Activated naive CD8-positive, alpha-beta T cell treated with anti-CD3 and anti-CD28 coated beads, Interleukin-2, amount 10 ng/mL, durations not matched to agents 7 days and 5 days (primary cell): ENCODE measurements at regions not wholly inside any gene's neighbourhood (a gene's known extent, or its start where the extent isn't known, plus 50 kb on each side); places are given as distances from the start of the nearest gene placed in this dataset.

Source experiments
- ATAC-seq: fragments of 150-1000 bp; cut with Tn5 transposase; one replicate; pipeline ENCODE4 v1.10.0; 2021; ENCODE audit warnings: low read depth, moderate library complexity
- POLR2A ChIA-PET: fragments of 350-600 bp; sonication (Branson Sonifier 250); formaldehyde crosslinking; loops from one replicate; lab custom pipeline; 2021; ENCODE audit warnings: antibody characterized with exemption; lab: Charles Lee
- DNase-seq: peaks from one replicate; pipeline ENCODE4 v3.0.0; 2021
- H3K27ac Mint-ChIP-seq: one replicate; pipeline ENCODE4 v1.8.0; 2022; ENCODE audit warnings: mild to moderate bottlenecking, mixed read lengths
- H3K27me3 Mint-ChIP-seq: one replicate; pipeline ENCODE4 v1.8.0; 2022; ENCODE audit warnings: mild to moderate bottlenecking, moderate library complexity, mixed read lengths
- H3K36me3 Mint-ChIP-seq: one replicate; pipeline ENCODE4 v1.8.0; 2021; ENCODE audit warnings: mild to moderate bottlenecking, mixed read lengths
- H3K4me1 Mint-ChIP-seq: one replicate; pipeline ENCODE4 v1.8.0; 2021; ENCODE audit warnings: mixed read lengths
- H3K4me3 Mint-ChIP-seq: one replicate; pipeline ENCODE4 v1.8.0; 2022; ENCODE audit warnings: mild to moderate bottlenecking, moderate library complexity, mixed read lengths
- H3K9me3 Mint-ChIP-seq: one replicate; pipeline ENCODE4 v1.8.0; 2021; ENCODE audit warnings: mixed read lengths

- POLR2A ChIA-PET: no interaction called here
- DNase-seq: no peak
- H3K27ac Mint-ChIP-seq: no peak overlapping the region
- peaks cover 7% of the 10 kb centered on the region for H3K27me3 Mint-ChIP-seq
- peaks cover 1% of the 10 kb centered on the region for H3K36me3 Mint-ChIP-seq
- no peaks in the 10 kb centered on the region for H3K4me1 Mint-ChIP-seq
- H3K9me3 Mint-ChIP-seq: peaks cover 4% of the 10 kb centered on the region
- ATAC-seq: no peak
- H3K4me3 Mint-ChIP-seq: no peak overlapping the region
These were observed 80.0 kb upstream of the ZSWIM6 start for GRCh38 chr5:61251874-61252642.

- peaks cover 4% of the 10 kb centered on the region for H3K9me3 Mint-ChIP-seq
- no peak overlapping the region for H3K27ac Mint-ChIP-seq
- DNase-seq (no peak), ATAC-seq (no peak)
- POLR2A ChIA-PET: no interaction called here
- H3K4me1 Mint-ChIP-seq: no peaks in the 10 kb centered on the region
- no peak overlapping the region for H3K4me3 Mint-ChIP-seq
- H3K36me3 Mint-ChIP-seq: peaks cover 1% of the 10 kb centered on the region
- H3K27me3 Mint-ChIP-seq: peaks cover 9% of the 10 kb centered on the region
These were observed 79.5 kb upstream of the ZSWIM6 start for GRCh38 chr5:61252643-61252925.

- Mint-ChIP-seq H3K36me3 (peaks cover 1% of the 10 kb centered on the region), H3K9me3 (peaks cover 4% of the 10 kb centered on the region), H3K4me1 (no peaks in the 10 kb centered on the region), H3K27ac (no peak overlapping the region), H3K27me3 (peaks cover 9% of the 10 kb centered on the region), H3K4me3 (no peak overlapping the region)
- DNase-seq (no peak), ATAC-seq (no peak)
- POLR2A ChIA-PET: no interaction called here
These were observed 78.5 kb upstream of the ZSWIM6 start for GRCh38 chr5:61253547-61253946.

GRCh38 chr5:61254969-61255555 is 77.0 kb upstream of the ZSWIM6 start:
- Mint-ChIP-seq H3K4me3 (no peak overlapping the region), H3K9me3 (no peaks in the 10 kb centered on the region), H3K27me3 (peaks cover 9% of the 10 kb centered on the region), H3K27ac (no peak overlapping the region), H3K4me1 (no peaks in the 10 kb centered on the region), H3K36me3 (no peaks in the 10 kb centered on the region)
- ATAC-seq (no peak), DNase-seq (no peak)
- POLR2A ChIA-PET: no interaction called here

GRCh38 chr5:61256474-61256873 is 75.6 kb upstream of the ZSWIM6 start:
- H3K36me3 Mint-ChIP-seq: no peaks in the 10 kb centered on the region
- H3K4me1 Mint-ChIP-seq: no peaks in the 10 kb centered on the region
- ATAC-seq (no peak), DNase-seq (no peak)
- POLR2A ChIA-PET: interaction anchor here (0.7 kb wide), 1 partner anchor 74 kb away, joined by 3 read pairs; no protein-coding TSS in a partner anchor
- H3K27ac Mint-ChIP-seq: no peak overlapping the region
- peaks cover 4% of the 10 kb centered on the region for H3K27me3 Mint-ChIP-seq
- H3K4me3 Mint-ChIP-seq: no peak overlapping the region
- H3K9me3 Mint-ChIP-seq: no peaks in the 10 kb centered on the region

- Mint-ChIP-seq H3K27ac (no peak overlapping the region), H3K27me3 (peaks cover 4% of the 10 kb centered on the region), H3K4me3 (no peak overlapping the region), H3K4me1 (no peaks in the 10 kb centered on the region), H3K36me3 (no peaks in the 10 kb centered on the region), H3K9me3 (no peaks in the 10 kb centered on the region)
- DNase-seq (no peak), ATAC-seq (no peak)
- POLR2A ChIA-PET: no interaction called here
These were observed 74.6 kb upstream of the ZSWIM6 start for GRCh38 chr5:61257421-61257820.

- Mint-ChIP-seq H3K9me3 (no peaks in the 10 kb centered on the region), H3K4me1 (peaks cover 5% of the 10 kb centered on the region), H3K4me3 (no peak overlapping the region), H3K27me3 (peaks cover 5% of the 10 kb centered on the region), H3K27ac (no peak overlapping the region), H3K36me3 (no peaks in the 10 kb centered on the region)
- ATAC-seq (no peak), DNase-seq (no peak)
- POLR2A ChIA-PET: no interaction called here
These were observed 70.9 kb upstream of the ZSWIM6 start for GRCh38 chr5:61261136-61261535.

GRCh38 chr5:61262080-61262479 is 70.0 kb upstream of the ZSWIM6 start:
- ATAC-seq (no peak), DNase-seq (no peak)
- Mint-ChIP-seq H3K4me1 (peaks cover 5% of the 10 kb centered on the region), H3K9me3 (no peaks in the 10 kb centered on the region), H3K36me3 (no peaks in the 10 kb centered on the region), H3K27me3 (peaks cover 8% of the 10 kb centered on the region), H3K27ac (no peak overlapping the region), H3K4me3 (no peak overlapping the region)
- POLR2A ChIA-PET: no interaction called here

GRCh38 chr5:61263072-61263471 is 69.0 kb upstream of the ZSWIM6 start:
- no peak for ATAC-seq
- peaks cover 5% of the 10 kb centered on the region for H3K4me1 Mint-ChIP-seq
- DNase-seq: no peak
- H3K9me3 Mint-ChIP-seq: no peaks in the 10 kb centered on the region
- no peak overlapping the region for H3K4me3 Mint-ChIP-seq
- H3K27me3 Mint-ChIP-seq: peaks cover 8% of the 10 kb centered on the region
- POLR2A ChIA-PET: no interaction called here
- H3K27ac Mint-ChIP-seq: no peak overlapping the region
- no peaks in the 10 kb centered on the region for H3K36me3 Mint-ChIP-seq

- ATAC-seq (no peak), DNase-seq (no peak)
- POLR2A ChIA-PET: no interaction called here
- H3K27ac Mint-ChIP-seq: no peak overlapping the region
- H3K27me3 Mint-ChIP-seq: peaks cover 8% of the 10 kb centered on the region
- H3K36me3 Mint-ChIP-seq: no peaks in the 10 kb centered on the region
- peaks cover 5% of the 10 kb centered on the region for H3K4me1 Mint-ChIP-seq
- H3K9me3 Mint-ChIP-seq: no peaks in the 10 kb centered on the region
- no peak overlapping the region for H3K4me3 Mint-ChIP-seq
These were observed 68.3 kb upstream of the ZSWIM6 start for GRCh38 chr5:61263561-61264272.

- Mint-ChIP-seq H3K36me3 (no peaks in the 10 kb centered on the region), H3K4me1 (peaks cover 5% of the 10 kb centered on the region), H3K27me3 (peaks cover 10% of the 10 kb centered on the region), H3K9me3 (no peaks in the 10 kb centered on the region), H3K4me3 (no peak overlapping the region), H3K27ac (no peak overlapping the region)
- POLR2A ChIA-PET: no interaction called here
- ATAC-seq (no peak), DNase-seq (no peak)
These were observed 67.8 kb upstream of the ZSWIM6 start for GRCh38 chr5:61264273-61264661.

GRCh38 chr5:61267116-61267515 is 64.9 kb upstream of the ZSWIM6 start:
- H3K4me3 Mint-ChIP-seq: no peak overlapping the region
- peaks cover 5% of the 10 kb centered on the region for H3K4me1 Mint-ChIP-seq
- H3K36me3 Mint-ChIP-seq: no peaks in the 10 kb centered on the region
- H3K27me3 Mint-ChIP-seq: peaks cover 10% of the 10 kb centered on the region
- DNase-seq: no peak
- no peak overlapping the region for H3K27ac Mint-ChIP-seq
- no peaks in the 10 kb centered on the region for H3K9me3 Mint-ChIP-seq
- ATAC-seq: no peak
- POLR2A ChIA-PET: no interaction called here

GRCh38 chr5:61268871-61269270 is 63.2 kb upstream of the ZSWIM6 start:
- H3K9me3 Mint-ChIP-seq: no peaks in the 10 kb centered on the region
- no peak for DNase-seq
- ATAC-seq: no peak
- no peak overlapping the region for H3K27ac Mint-ChIP-seq
- H3K27me3 Mint-ChIP-seq: peaks cover 10% of the 10 kb centered on the region
- POLR2A ChIA-PET: no interaction called here
- H3K4me1 Mint-ChIP-seq: peaks cover 5% of the 10 kb centered on the region
- no peaks in the 10 kb centered on the region for H3K36me3 Mint-ChIP-seq
- no peak overlapping the region for H3K4me3 Mint-ChIP-seq
